GM13976 (cell line): ENCODE measurements at regions not wholly inside any gene's neighbourhood (a gene's known extent, or its start where the extent isn't known, plus 50 kb on each side); places are given as distances from the start of the nearest gene placed in this dataset.
A peak's percentile ranks its signal among the peaks of the same experiment; 100 is the strongest.
"Not testable (repeated sequence)": the region's sequence is repeated elsewhere in the genome, so short reads cannot be mapped to it uniquely, and the experiment has no call there.

Experiments
- DNase-seq: peaks from one replicate; pipeline ENCODE4 v3.0.0; 2012; ENCODE audit warnings: low spot score
- in situ Hi-C: fragments of 300-500 bp; cut with MboI; formaldehyde crosslinking; loops from one replicate; pipeline ENCODE4 v1.12.0; 2022; ENCODE audit warnings: low sequenced_read_pairs, mixed read lengths, inconsistent platforms; ENCODE audit not compliant: unreplicated experiment
- TF ChIP-seq, protein P1 (sequence below): IDR thresholded peaks from 2 replicates; pipeline ENCODE4 v1.5.1; 2012; ENCODE audit warnings: borderline replicate concordance, mild to moderate bottlenecking; ENCODE audit not compliant: insufficient read depth; ENCODE audit errors: extremely low read depth, missing control alignments, control extremely low read depth

DNA sequence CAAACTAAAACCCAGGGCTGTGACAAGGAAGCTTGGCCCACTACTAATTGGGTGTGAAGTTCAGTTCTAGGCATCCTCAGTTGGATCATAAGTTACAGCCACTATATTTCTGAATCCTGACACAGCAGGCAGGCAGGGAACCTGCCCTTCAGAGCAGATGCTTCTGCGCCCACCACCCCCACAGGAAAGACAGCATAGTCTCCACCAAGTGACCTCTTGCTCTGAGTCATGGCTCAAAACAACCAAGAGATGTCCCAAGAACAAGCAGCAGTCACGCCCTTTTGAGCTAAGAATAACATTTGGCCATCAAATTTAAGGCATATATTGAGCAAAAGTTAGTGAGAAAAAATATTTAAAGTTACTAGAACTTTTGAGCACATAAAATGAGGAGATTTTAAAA, 170.7 kb upstream of the SMARCAD1 start:
- peak; percentile 6 for DNase-seq
- in situ Hi-C loops: no loop called here
- TF ChIP-seq, protein P1, sequence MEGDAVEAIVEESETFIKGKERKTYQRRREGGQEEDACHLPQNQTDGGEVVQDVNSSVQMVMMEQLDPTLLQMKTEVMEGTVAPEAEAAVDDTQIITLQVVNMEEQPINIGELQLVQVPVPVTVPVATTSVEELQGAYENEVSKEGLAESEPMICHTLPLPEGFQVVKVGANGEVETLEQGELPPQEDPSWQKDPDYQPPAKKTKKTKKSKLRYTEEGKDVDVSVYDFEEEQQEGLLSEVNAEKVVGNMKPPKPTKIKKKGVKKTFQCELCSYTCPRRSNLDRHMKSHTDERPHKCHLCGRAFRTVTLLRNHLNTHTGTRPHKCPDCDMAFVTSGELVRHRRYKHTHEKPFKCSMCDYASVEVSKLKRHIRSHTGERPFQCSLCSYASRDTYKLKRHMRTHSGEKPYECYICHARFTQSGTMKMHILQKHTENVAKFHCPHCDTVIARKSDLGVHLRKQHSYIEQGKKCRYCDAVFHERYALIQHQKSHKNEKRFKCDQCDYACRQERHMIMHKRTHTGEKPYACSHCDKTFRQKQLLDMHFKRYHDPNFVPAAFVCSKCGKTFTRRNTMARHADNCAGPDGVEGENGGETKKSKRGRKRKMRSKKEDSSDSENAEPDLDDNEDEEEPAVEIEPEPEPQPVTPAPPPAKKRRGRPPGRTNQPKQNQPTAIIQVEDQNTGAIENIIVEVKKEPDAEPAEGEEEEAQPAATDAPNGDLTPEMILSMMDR: no peak

DNA sequence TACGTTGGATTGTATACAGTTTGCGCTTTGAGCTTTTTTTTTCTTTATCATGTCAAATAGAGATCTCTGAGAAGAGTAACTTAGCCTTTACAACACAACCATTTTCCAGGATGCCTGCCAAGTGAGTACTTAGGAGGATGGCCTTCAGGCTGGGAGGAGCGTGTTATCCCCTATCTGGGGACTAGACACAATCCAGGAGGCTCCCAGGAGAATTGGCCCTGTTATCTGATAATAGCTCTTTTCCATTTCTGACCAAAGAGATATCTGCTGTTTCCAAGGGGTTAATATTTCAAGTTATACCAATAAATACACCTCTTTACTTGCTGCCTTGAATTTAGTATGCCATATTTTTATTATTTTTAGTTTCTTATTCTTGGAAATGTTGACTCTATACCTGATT, 169.5 kb upstream of the SMARCAD1 start:
- TF ChIP-seq, protein P1: no peak
- in situ Hi-C loops: no loop called here
- no peak for DNase-seq

DNA sequence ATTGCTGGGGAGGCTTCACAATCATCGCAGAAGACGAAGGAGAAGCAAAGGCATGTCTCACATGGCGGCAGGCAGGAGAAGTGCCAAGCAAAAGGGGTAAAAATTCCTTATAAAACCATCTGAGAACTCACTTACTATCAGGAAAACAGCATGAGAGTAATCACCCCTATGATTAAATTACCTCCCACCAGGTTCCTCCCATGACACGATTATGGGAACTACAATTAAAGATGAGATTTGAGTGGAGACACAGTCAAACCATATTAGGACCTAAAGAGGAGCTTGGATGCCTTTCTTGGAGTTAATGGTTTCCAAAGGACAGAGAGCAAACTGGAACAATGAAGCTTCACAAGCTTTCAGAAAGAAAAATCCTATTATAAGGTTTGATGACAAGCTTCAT, 168.4 kb upstream of the SMARCAD1 start:
- DNase-seq: no peak
- TF ChIP-seq, protein P1: no peak
- in situ Hi-C loops: no loop called here

DNA sequence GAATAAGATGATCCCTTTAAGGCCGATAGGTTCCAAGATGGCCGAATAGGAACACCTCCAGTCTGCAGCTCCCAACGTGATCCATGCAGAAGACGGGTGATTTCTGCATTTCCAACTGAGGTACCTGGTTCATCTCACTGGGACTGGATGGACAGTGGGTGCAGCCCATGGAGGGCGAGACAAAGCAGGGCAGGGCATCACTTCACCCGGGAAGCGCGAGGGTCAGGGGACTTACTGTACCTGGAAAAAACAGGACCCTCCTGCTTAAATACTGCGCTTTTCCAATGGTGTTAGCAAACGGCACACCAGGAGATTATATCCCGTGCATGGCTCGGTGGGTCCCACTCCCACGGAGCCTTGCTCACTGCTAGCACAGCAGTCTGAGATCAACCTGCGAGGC, 163.2 kb upstream of the SMARCAD1 start:
- DNase-seq, in situ Hi-C loops: not testable (repeated sequence)

DNA sequence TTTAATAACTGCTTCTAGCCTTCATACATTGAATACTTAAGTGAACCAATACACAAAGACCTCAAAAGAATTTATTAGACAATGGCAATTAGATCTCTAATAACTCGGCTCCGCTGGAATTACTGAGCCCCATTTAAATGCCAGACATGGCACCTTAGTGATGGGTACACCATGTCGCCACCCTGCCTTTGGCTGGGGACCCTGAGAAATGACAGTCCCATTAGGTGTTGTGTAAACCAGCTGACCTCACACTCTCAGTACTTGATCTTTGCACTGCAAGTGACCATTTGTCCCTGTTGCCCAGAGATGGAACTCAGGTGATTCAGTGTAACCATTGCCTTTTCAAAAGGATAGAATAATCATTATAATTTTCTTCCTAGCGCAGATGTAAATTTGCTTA, 144.6 kb upstream of the SMARCAD1 start:
- in situ Hi-C loops: no loop called here
- no peak for DNase-seq
- TF ChIP-seq, protein P1: no peak

DNA sequence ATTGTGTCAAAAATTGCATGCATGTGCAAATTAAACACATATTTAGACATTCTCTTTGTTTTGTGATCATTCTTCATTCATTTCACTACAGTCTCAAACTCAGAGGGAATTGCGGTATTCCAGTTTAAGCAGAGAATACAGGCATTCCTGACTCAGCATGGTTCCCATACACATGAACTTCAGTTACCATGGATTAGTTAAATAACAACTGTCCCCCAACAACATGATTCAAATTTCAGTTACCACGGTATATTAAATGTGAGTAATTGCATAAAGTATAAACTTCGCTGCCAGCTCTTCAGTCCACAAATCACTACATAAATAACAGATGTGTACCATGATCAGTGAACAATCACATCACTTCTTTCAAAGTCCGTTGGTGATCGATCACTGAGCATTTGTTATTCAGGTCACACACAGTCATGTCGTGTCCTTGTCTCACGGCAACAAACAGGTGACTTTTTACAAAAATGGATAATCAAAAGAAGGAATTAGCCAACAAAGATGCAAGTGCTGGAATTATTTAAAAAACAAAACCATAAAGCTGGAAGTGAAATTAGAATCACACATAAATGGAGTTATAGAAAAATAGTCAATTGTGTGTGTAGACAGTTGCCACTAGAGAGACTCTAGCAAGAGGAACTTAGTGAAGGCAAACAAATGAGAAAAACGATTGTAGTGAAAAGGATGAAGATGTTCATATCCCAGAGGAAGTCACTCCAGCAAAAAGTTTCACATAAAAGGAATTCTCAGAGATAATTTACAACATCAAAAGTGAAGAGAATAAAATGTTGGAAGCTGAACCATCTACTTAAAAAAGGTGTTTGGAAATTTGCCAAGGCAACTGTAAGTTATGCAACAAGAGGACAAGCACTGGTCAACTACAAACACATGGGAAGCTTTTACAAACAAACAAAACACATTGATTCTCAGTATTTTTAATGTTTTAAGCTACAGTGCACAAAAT, 138.6 kb upstream of the SMARCAD1 start:
- in situ Hi-C loops: no loop called here
- TF ChIP-seq, protein P1: no peak
- DNase-seq: no peak

DNA sequence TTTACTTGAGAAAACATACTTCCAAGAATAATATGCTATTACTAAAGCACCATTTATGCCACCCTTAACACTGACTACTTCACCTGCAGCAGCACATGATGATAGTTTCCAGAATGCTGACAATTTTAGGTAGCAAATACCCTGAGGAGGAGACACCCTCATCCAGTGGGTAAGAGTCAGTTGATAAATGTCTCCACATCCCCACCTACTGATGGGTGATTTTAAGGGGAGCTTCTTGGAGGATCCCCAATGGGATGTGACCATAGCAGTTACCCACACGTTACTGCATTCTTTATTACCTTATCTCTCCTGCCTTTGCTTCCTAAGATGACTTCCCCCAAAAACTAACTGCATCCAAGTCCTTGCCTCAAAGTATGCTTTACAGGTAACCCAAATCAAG, 131.2 kb upstream of the SMARCAD1 start:
- TF ChIP-seq, protein P1: no peak
- peak; percentile 18 for DNase-seq
- in situ Hi-C loops: no loop called here
